NOMO-1 treated with dmso at 0.1 percent for 144 hours (cell line): ENCODE measurements at regions not wholly inside any gene's neighbourhood (a gene's known extent, or its start where the extent isn't known, plus 50 kb on each side); places are given as distances from the start of the nearest gene placed in this dataset.
"Not testable (repeated sequence)": the region's sequence is repeated elsewhere in the genome, so short reads cannot be mapped to it uniquely, and the experiment has no call there.

Source experiments
- DNase-seq: peaks from one replicate; lab custom pipeline; 2025; ENCODE audit not compliant: unreplicated experiment; lab: John Stamatoyannopoulos, UW

DNA sequence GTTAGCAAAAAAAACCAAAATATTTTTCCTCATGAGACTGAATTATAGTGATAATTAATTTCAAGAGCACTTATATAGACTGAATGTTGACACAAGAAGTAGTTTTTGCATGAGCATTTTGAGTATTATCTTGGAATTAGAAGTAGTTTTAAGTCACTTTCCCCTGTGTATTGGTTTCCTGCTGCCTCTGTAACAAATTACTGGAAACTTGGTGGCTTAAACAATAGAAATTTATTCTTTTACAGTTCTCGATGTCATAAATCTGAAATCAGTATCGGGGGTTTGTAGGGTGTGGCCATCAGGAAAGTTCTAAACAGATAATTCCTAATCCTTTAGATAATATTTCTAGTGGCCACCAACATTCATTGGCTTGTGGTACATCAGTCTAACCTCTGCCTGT is 957.8 kb downstream of the LTN1 start:
- DNase-seq: not testable (repeated sequence)

DNA sequence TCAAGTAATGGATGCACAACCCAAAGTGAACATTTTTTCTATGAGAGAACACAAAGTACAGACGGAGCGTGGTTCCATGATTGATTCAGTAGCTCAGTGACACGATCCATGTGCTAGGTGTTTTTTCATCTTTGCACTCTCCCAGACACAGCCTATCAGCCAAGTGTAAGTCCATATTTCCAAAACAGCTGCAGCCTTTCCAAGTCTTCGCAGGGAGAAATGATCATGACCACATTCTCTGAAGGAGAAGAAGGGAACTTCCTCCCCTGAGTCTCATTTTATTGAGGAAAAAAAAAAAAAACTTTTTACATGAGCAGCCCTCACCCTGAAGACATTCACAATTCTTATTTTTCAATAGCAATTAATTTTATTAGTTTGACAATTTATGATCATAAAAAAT is 958.3 kb downstream of the LTN1 start:
- DNase-seq: not testable (repeated sequence)

- not testable (repeated sequence) for DNase-seq
Measured at GRCh38 chr21:28032652-28033051, 960.0 kb downstream of the LTN1 start.

GRCh38 chr21:28031066-28031465 is 961.6 kb downstream of the LTN1 start:
- DNase-seq: not testable (repeated sequence)

DNA sequence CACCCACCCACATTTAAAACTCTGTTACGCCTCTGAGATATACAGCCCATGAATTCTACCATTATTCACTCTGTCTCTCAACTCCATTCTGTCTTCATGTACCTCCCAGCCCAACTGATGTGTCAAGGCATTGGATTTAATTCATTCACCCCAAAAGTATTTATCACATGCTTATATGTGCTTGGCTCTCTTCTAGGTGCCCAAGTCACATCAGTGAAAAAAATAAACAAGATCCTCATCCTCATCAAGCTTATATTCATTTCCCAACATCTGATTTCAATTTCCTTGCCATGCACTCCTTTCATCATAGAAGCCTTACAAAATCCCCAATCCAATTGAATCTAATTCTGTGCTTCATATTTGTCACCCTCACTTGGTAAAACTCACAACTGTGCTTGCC is 967.6 kb downstream of the LTN1 start:
- no peak for DNase-seq

DNA sequence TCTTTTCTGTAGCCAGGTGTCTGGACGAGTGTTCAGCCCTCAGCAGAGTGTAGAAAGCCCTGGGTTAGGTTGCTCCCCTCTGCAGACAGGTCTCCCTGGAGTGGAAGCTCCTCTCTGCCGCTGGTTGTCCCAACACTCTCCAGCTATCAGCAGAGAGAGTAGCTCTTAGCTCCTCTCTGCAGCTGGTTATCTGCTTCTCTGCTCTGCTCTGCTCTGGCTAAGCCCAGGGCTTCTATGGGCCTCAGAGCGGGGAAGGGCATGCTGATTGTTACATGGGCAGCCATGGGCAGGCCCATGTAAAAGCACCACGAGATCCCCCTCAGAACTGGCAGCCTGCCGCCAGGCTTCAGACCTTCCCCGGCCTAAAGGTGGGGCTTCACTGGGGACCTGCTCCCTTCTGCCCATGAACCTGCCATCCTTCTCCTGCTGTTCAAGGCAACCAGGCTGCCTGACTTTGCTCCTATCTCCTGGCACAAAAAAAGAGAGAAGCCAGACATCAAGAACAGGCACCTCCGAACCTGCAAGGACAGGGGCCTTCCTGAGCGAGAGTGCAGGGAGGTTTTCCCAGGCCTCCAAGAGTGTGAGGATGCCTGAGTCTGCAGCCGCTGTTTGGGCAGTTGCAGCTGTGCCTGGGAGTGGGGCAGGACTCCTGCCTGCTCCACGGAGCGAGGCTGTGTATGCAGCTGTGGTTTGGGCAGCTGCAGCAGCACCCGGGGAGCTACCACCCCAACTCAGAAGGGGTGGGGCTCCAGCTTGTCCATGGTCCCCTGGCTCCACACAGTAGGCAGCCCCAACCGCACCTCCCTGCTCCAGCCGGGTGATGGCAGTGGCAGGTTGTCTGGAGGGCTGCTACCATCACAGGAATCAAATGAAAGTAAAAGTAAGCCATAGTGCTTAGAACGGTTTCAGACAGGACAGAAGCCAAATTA is 973.7 kb downstream of the LTN1 start:
- no peak for DNase-seq

DNA sequence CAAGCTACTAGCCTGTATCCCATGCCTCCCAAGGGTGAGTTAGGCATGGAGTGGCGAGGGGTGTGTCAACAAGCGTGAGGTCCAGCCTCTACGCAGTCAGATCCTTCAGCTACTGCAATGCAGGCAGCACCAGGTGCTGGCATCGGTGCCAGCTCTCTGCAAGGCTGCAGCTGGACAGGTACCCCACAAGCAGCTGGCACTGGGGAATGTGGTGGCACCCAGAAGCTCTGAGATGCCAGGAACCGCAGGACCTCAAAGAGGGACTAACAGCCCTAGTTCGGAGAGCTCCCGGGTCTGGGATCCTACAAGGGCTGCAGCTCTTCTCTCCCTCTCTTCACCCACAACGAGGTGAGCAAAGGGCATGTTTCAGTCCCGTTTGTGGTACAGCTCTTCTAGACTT is 974.5 kb downstream of the LTN1 start:
- DNase-seq: no peak

DNA sequence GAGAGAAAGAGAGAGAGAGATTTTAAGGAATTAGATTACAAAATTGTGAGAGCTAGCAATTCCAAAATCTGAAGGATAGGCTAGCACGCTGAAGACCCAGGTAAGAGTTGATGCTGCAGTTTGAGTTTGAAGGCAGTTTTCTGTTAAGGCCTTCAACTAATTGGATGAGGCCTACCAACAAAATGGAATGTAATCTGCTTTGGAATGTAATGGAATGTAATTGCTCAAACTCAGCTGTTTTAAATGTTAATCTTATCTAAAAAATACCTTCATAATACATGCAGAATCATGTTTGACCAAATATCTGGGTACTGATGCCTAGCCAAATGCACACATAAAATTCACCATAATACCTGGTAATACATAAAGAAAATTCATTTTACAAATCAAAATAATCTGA is 976.1 kb downstream of the LTN1 start:
- DNase-seq: no peak

DNA sequence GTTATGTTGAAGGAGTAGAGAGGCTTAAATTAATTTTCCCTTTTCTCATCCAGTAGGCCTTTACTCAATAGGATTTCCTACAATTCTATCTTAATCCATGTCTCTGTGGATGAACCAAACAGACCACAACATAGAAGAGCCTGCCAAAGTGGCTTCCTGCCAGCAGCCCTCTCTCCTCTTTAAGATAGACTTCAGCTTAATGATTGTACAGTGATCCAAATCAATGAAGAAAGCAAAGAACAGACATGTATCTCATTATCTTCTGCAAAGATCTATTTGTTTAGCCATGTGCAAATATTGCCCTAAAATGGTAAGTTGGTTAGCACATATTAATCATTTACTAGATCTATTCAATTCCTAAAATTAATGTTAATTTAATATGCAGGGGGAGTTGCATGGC is 979.6 kb downstream of the LTN1 start:
- not testable (repeated sequence) for DNase-seq

DNA sequence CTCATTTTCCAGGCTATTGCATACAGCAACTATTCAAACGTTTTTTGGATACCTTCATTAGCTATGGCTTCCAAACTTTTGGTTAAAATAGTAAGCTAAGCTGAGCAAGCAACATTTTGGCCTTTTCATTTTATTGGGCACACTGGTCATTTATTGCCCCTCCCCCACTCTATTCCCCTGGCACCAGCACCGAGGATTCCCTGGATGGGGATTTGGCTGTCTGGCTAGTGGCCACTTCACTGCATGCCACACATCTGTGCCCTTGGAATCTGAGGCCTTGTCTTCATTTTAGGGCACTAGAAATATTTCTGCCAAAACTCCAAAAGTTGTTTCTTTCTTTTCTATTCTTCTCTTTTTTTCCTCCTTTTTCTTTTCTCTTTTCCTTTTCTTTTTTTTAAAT is 980.7 kb downstream of the LTN1 start:
- not testable (repeated sequence) for DNase-seq

DNA sequence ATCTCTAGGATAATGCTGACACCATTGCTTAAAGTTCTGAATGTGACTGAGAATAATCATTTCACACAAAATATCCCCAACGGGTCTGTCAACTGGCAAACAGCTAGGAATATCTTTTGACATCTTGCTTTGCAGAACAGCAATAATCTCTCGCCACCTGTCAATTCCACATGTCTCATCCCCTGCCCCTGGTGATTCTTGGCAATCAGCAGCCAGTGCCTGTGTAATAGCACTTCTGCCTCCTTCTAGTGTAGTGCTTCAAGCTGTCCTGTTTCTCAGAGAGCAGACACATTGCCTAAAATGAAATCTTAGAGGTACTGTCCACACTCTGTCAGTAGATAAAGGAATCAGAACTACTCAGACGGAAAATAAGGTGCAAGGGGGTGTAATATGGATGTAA is 984.4 kb downstream of the LTN1 start:
- DNase-seq: not testable (repeated sequence)

DNA sequence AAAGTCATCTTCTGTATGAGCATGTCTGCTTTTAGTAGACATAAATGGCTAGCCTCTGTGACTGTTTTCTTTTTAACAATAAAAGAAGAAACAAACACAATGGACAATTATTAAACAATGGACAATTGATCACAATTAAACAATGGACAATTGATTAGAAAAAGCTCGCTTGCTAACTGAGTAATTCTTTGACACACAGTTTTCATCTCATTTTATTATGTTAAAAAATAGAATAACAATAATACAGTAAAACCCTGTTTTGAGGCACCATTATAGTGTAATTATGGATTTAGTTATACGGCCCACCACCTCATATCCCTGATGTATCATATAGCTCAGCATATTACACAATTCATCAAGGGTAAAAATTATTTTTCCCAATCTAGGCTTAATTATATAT is 989.0 kb downstream of the LTN1 start:
- not testable (repeated sequence) for DNase-seq

GRCh38 chr21:27996906-27997305 is 995.8 kb downstream of the LTN1 start:
- not testable (repeated sequence) for DNase-seq

DNA sequence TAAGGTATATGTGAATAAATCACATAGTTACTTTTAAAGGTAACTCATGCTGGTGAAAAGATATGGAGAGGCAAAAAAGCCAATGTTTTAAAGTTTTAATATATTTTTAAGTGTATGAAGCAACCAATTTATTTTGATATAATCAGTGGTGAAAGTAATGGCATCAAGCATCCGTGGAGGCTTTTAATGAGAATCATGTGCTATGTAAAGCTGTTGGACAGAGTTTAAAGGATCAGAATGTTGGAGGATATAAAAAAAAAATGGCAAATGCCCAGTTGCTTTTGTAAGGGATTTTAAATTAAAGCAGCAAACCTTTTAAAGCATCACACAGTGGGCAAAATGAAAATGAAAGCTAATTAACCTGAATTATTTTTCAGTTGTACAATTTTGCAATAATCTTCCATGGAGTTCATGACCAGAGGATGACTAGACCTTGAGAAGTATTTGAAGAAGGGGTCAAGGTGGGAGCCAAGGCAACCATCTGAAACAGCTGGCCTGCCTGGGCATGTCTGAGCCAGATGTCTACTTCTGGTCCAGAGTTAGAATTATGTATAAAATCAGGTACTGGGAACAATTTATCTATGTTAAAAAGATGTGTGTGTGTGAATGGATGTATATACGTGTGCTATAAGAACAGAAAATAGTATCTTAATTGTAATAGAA is 1007.9 kb downstream of the LTN1 start:
- DNase-seq: not testable (repeated sequence)

- not testable (repeated sequence) for DNase-seq
Measured at GRCh38 chr21:27979446-27979845, 1012.6 kb upstream of the ADAMTS5 start.

DNA sequence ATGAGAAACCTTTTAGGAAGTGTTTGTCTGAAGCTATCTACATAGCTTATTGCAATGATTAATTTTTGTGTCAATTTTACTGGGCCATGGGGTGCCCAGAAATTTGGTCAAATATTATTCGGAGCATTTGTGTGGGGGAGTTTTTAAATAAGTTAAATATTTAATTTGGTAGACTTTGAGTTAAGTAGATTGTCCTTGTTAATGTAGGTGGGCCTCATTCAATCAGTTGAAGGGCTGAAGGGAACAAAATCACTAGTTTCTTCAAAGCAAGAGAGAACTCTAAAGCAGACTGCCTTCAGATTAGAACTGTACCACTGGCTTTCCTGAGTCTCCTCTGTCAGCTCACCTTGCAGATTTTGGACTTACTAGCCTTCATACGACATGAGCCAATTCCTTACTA is 1008.6 kb upstream of the ADAMTS5 start:
- DNase-seq: no peak

- not testable (repeated sequence) for DNase-seq
Measured at GRCh38 chr21:27974152-27974551, 1007.3 kb upstream of the ADAMTS5 start.

- DNase-seq: not testable (repeated sequence)
Measured at GRCh38 chr21:27968240-27968639, 1001.4 kb upstream of the ADAMTS5 start.

- peak; percentile 33 for DNase-seq
Measured at GRCh38 chr21:27954543-27955165, 987.8 kb upstream of the ADAMTS5 start.

GRCh38 chr21:27953340-27954045 is 986.6 kb upstream of the ADAMTS5 start:
- peak; percentile 82 for DNase-seq

DNA sequence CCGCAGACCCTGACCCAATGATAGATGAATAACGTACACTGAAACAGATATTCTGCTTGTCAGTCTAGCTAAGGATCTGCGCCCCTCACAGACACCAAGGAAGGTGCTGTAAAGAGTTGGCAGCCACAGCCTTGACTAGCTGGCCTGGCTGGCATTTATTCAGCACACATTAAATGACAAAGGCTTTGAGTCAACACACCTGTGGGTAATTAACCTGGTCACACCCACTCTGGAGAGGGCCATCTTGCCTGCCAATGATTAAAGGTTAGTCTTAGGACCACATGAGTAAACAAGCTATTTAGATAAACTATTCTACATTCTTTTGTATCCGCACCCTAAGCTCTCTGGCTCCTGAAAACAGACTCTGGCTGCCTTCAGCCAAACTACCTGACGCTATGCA is 982.2 kb upstream of the ADAMTS5 start:
- not testable (repeated sequence) for DNase-seq
